Endothelial cell of umbilical vein (primary cell): ENCODE measurements at regions not wholly inside any gene's neighbourhood (a gene's known extent, or its start where the extent isn't known, plus 50 kb on each side); places are given as distances from the start of the nearest gene placed in this dataset.

Experiments
- BruUV-seq: library from RNA; stranded (reverse); fragments of 400-500 nt; replicated peaks from 2 replicates; lab custom pipeline; 2021; lab: Mats Ljungman, UMichigan
- CTCF ChIA-PET: fragments of 300-600, 350-600 bp; sonication (Branson Sonifier 250); formaldehyde crosslinking; loops from one replicate; lab custom pipeline; 2021; ENCODE audit warnings: antibody characterized with exemption, inconsistent platforms; lab: Charles Lee
- POLR2A ChIA-PET: fragments of 300-600, 350-600 bp; sonication (Branson Sonifier 250); formaldehyde crosslinking; loops from one replicate; lab custom pipeline; 2021; ENCODE audit warnings: antibody characterized with exemption, inconsistent platforms; lab: Charles Lee
- DNase-seq: peaks from one replicate; pipeline ENCODE4 v3.0.0-alpha.2; 2011; ENCODE audit warnings: low read depth, low spot score
- FAIRE-seq: peaks from 2 replicates; lab custom pipeline; 2011; peaks lifted over from hg19 to GRCh38; lab: Jason Lieb, UNC
- H2AFZ ChIP-seq: 2 replicates; pipeline ENCODE4 v1.6.0; 2012; ENCODE audit warnings: low read depth, low read length, control low read depth, inconsistent platforms
- H3K27ac ChIP-seq: 2 replicates; pipeline ENCODE4 v1.5.1; 2011; ENCODE audit warnings: low read depth, mild to moderate bottlenecking, control low read depth, low read length, moderate library complexity; ENCODE audit not compliant: insufficient read depth
- H3K27me3 ChIP-seq, 2 experiments: 2 replicates each; pipeline versions ENCODE4 v1.6.0 to v1.6.1; 2011; ENCODE audit warnings: low read length in 2 of 2, mixed read lengths in 1 of 2; ENCODE audit not compliant: control insufficient read depth in 2 of 2, insufficient read depth in 2 of 2
- H3K36me3 ChIP-seq, 2 experiments: 2 replicates in 1 of 2; 3 replicates in 1 of 2; pipeline ENCODE4 v1.5.1; 2011; ENCODE audit warnings: low read length in 2 of 2, mild to moderate bottlenecking in 1 of 2, moderate library complexity in 1 of 2; ENCODE audit not compliant: control insufficient read depth in 2 of 2, insufficient read depth in 2 of 2; ENCODE audit errors: extremely low read depth in 1 of 2
- H3K4me1 ChIP-seq: 3 replicates; pipeline ENCODE4 v1.5.1; 2011; ENCODE audit warnings: mild to moderate bottlenecking, low read length; ENCODE audit not compliant: control insufficient read depth, insufficient read depth; ENCODE audit errors: extremely low read depth
- H3K4me2 ChIP-seq: 2 replicates; pipeline ENCODE4 v1.6.1; 2011; ENCODE audit warnings: low read length, control low read depth, mixed read lengths; ENCODE audit not compliant: insufficient read depth
- H3K4me3 ChIP-seq, 3 experiments: fragments of 200-600 bp in 1 of 3; sonication (generic), shearing (Covaris generic) in 1 of 3; replicated peaks in 1 of 3; 2 replicates each; pipeline ENCODE4 v1.5.1; 2011 to 2016; ENCODE audit warnings: control low read depth in 3 of 3, low read length in 3 of 3, mild to moderate bottlenecking in 2 of 3, inconsistent platforms in 1 of 3, low read depth in 1 of 3, moderate library complexity in 1 of 3; ENCODE audit not compliant: insufficient read depth in 1 of 3
- H3K79me2 ChIP-seq: 2 replicates; pipeline ENCODE4 v1.6.0; 2012; ENCODE audit warnings: low read length, inconsistent platforms; ENCODE audit not compliant: control insufficient read depth, insufficient read depth
- H3K9ac ChIP-seq: replicated peaks from 2 replicates; pipeline ENCODE3; 2011; ENCODE audit warnings: low read length, control low read depth; ENCODE audit not compliant: insufficient read depth; ENCODE audit errors: extremely low read depth
- H3K9me1 ChIP-seq: replicated peaks from 3 replicates; pipeline ENCODE4 v1.6.0; 2011; ENCODE audit warnings: mild to moderate bottlenecking, low read length; ENCODE audit not compliant: control insufficient read depth, insufficient read depth; ENCODE audit errors: extremely low read depth
- H3K9me3 ChIP-seq: replicated peaks from 2 replicates; pipeline ENCODE4 v1.5.1; 2012; ENCODE audit warnings: low read length, inconsistent platforms; ENCODE audit not compliant: control insufficient read depth, insufficient read depth
- H4K20me1 ChIP-seq: replicated peaks from 2 replicates; pipeline ENCODE3; 2011; ENCODE audit warnings: mild to moderate bottlenecking, low read length; ENCODE audit not compliant: control insufficient read depth, insufficient read depth; ENCODE audit errors: extremely low read depth
- CTCF ChIP-seq, 2 donors: IDR thresholded peaks; 1 replicate in 1 of 2; 2 replicates in 1 of 2; pipeline ENCODE4 v1.5.1; 2011; ENCODE audit warnings: low read length in 2 of 2, mild to moderate bottlenecking in 2 of 2, moderate library complexity in 2 of 2, control low read depth in 1 of 2, inconsistent platforms in 1 of 2, low read depth in 1 of 2; ENCODE audit not compliant: insufficient read depth in 1 of 2; ENCODE audit errors: extremely low read depth in 1 of 2
- EZH2 ChIP-seq: IDR thresholded peaks from 2 replicates; pipeline ENCODE4 v1.6.1; 2012; ENCODE audit warnings: borderline replicate concordance, low read depth, mild to moderate bottlenecking, moderate library complexity, low read length, inconsistent platforms; ENCODE audit not compliant: severe bottlenecking
- FOS ChIP-seq: IDR thresholded peaks from 2 replicates; pipeline ENCODE4 v1.6.1; 2011; ENCODE audit warnings: mild to moderate bottlenecking, low read length, moderate library complexity, borderline replicate concordance; ENCODE audit not compliant: insufficient read depth
- GATA2 ChIP-seq: IDR thresholded peaks from 2 replicates; pipeline ENCODE4 v1.7.0; 2011; ENCODE audit warnings: low read depth, mild to moderate bottlenecking, moderate library complexity, mixed read lengths, low read length; ENCODE audit not compliant: insufficient read length, insufficient read depth
- JUN ChIP-seq: IDR thresholded peaks from 2 replicates; pipeline ENCODE4 v1.6.1; 2011; ENCODE audit warnings: borderline replicate concordance, low read depth; ENCODE audit not compliant: insufficient read length, insufficient read depth
- MAX ChIP-seq: IDR thresholded peaks from 2 replicates; pipeline ENCODE4 v1.6.1; 2011; ENCODE audit not compliant: insufficient read depth, insufficient read length
- MYC ChIP-seq: IDR thresholded peaks from one replicate; pipeline ENCODE4 v1.6.1; 2011; ENCODE audit warnings: mild to moderate bottlenecking, low read depth, low read length
- POLR2A ChIP-seq: IDR thresholded peaks from 2 replicates; pipeline ENCODE4 v1.6.1; 2012; ENCODE audit warnings: low read depth, mild to moderate bottlenecking, control low read depth, low read length
- POLR2AphosphoS5 ChIP-seq: IDR thresholded peaks from 2 replicates; pipeline ENCODE4 v1.6.1; 2012; ENCODE audit warnings: low read depth, mild to moderate bottlenecking, control low read depth, low read length, moderate library complexity; ENCODE audit not compliant: insufficient read depth
- dilution Hi-C: fragments of 300-500 bp; cut with MboI; formaldehyde crosslinking; loops from one replicate; pipeline ENCODE4 v1.15.0; 2019; ENCODE audit warnings: low sequenced_read_pairs; ENCODE audit not compliant: extremely low pct_ligation_motif_present
- intact Hi-C: fragments of 100-400 bp; cut with micrococcal nuclease; formaldehyde crosslinking; loops from one replicate; pipeline ENCODE4 v1.10.0; 2022

- Histone ChIP-seq H3K4me1 (no peaks in the 10 kb centered on the region), H3K36me3 (no peaks in the 10 kb centered on the region), H3K9me3 (no peaks in the 10 kb centered on the region), H2AFZ (no peak overlapping the region), H3K79me2 (no peaks in the 10 kb centered on the region), H3K27ac (no peak overlapping the region), H3K9ac (no peak overlapping the region), H3K9me1 (no peaks in the 10 kb centered on the region), H3K4me2 (no peak overlapping the region), H3K4me3 (no peak overlapping the region), H4K20me1 (no peaks in the 10 kb centered on the region), H3K27me3 (no peaks in the 10 kb centered on the region)
- TF ChIP-seq POLR2A (no peak), POLR2AphosphoS5 (no peak), JUN (no peak), GATA2 (no peak), FOS (no peak), EZH2 (no peak), MAX (no peak), MYC (no peak), CTCF (IDR thresholded peaks at IDR 0.05; ENCODE audit: extremely low read depth in 1 of 2, insufficient read depth in 1 of 2, low read depth in 1 of 2, low read length in 2 of 2) (no peak)
- intact Hi-C loops (no loop called here), dilution Hi-C loops (no loop called here)
- ChIA-PET POLR2A (no interaction called here), CTCF (no interaction called here)
- DNase-seq (no peak), FAIRE-seq (no peak)
- no TSS peak for BruUV-seq
Observed at GRCh38 chr1:216944864-216945510, 221.8 kb upstream of the ESRRG start.
